Uterus (tissue), 2 donors: ENCODE measurements at regions not wholly inside any gene's neighbourhood (a gene's known extent, or its start where the extent isn't known, plus 50 kb on each side); places are given as distances from the start of the nearest gene placed in this dataset.

Source experiments
- POLR2A ChIP-seq, 2 donors: fragments of 450-650 bp; IDR thresholded peaks; one replicate each; pipeline ENCODE4 v1.6.1; 2016; ENCODE audit warnings: antibody characterized with exemption in 2 of 2, mild to moderate bottlenecking in 1 of 2, moderate library complexity in 1 of 2
- TF ChIP-seq, protein P1 (sequence below), 4 experiments: fragments of 200-600 bp in 2 of 4; fragments of 450-650 bp in 2 of 4; sonication (generic) in 2 of 4; IDR thresholded peaks; one replicate each; pipeline ENCODE4 v1.5.1; 2016 to 2019; ENCODE audit warnings: antibody characterized with exemption in 4 of 4, mild to moderate bottlenecking in 2 of 4, moderate library complexity in 1 of 4

DNA sequence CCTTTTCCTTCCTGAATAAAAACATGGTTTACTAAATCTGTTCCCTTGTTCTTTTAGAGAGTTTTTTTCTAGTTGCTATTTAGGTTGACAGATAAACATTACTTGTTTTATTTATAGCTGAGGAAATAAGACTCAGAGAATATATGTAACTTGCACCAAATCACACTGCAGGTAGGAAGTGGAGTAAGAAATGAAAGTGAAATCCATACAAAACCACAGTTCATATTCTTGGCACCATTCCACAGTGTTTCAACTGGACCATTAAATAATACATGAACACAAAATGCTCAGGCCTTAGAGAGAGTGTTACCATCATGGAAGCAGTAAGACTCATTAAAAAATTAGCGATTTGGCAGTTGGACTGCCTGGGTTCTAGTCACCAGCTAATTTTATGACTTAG lies 326.9 kb upstream of the SLIT2 start:
- TF ChIP-seq, protein P1, sequence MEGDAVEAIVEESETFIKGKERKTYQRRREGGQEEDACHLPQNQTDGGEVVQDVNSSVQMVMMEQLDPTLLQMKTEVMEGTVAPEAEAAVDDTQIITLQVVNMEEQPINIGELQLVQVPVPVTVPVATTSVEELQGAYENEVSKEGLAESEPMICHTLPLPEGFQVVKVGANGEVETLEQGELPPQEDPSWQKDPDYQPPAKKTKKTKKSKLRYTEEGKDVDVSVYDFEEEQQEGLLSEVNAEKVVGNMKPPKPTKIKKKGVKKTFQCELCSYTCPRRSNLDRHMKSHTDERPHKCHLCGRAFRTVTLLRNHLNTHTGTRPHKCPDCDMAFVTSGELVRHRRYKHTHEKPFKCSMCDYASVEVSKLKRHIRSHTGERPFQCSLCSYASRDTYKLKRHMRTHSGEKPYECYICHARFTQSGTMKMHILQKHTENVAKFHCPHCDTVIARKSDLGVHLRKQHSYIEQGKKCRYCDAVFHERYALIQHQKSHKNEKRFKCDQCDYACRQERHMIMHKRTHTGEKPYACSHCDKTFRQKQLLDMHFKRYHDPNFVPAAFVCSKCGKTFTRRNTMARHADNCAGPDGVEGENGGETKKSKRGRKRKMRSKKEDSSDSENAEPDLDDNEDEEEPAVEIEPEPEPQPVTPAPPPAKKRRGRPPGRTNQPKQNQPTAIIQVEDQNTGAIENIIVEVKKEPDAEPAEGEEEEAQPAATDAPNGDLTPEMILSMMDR (IDR thresholded peaks at IDR 0.05) = no peak
- TF ChIP-seq POLR2A (IDR thresholded peaks at IDR 0.05) = no peak
